ENCODE measurements at regions not wholly inside any gene's neighbourhood (a gene's known extent, or its start where the extent isn't known, plus 50 kb on each side); places are given as distances from the start of the nearest gene placed in this dataset.

GRCh38 chr4:122514671-122515070 lies 58.1 kb upstream of the IL2 start:
- H3K27ac ChIP-seq, result no peak overlapping the region
- TF ChIP-seq, protein P1, sequence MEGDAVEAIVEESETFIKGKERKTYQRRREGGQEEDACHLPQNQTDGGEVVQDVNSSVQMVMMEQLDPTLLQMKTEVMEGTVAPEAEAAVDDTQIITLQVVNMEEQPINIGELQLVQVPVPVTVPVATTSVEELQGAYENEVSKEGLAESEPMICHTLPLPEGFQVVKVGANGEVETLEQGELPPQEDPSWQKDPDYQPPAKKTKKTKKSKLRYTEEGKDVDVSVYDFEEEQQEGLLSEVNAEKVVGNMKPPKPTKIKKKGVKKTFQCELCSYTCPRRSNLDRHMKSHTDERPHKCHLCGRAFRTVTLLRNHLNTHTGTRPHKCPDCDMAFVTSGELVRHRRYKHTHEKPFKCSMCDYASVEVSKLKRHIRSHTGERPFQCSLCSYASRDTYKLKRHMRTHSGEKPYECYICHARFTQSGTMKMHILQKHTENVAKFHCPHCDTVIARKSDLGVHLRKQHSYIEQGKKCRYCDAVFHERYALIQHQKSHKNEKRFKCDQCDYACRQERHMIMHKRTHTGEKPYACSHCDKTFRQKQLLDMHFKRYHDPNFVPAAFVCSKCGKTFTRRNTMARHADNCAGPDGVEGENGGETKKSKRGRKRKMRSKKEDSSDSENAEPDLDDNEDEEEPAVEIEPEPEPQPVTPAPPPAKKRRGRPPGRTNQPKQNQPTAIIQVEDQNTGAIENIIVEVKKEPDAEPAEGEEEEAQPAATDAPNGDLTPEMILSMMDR (IDR thresholded peaks at IDR 0.05; ENCODE audit: low read depth, low read length), result no peak
- H3K9me3 ChIP-seq (ENCODE audit: severe bottlenecking), result no peaks in the 10 kb centered on the region
- H3K4me3 ChIP-seq (ENCODE audit: low read depth, low read length), result no peak overlapping the region
- no peak for DNase-seq
- no peaks in the 10 kb centered on the region for H3K36me3 ChIP-seq
- no peaks in the 10 kb centered on the region for H3K27me3 ChIP-seq (ENCODE audit: insufficient read depth, low read depth, severe bottlenecking)

DNA sequence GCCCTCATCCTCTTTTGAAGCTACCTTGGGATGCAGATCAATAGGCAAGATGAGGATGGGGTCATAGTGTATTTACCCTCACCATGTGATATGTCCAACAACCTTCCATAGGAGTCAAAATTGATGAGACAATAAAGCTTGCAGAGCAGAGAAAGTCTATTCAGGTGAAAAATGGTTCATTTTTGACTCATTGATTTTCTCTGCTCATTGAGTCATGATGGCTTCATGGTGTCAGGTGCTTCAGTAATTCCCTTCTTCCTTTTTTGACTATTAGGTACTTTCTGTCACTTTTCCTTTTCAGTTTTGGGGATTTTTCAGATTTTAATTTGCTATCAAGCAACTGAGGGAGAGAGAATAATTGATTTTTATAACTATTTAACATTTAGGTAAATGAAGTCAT lies 55.9 kb upstream of the IL2 start:
- no peak for DNase-seq
- H3K4me3 ChIP-seq (ENCODE audit: low read depth, low read length), result no peak overlapping the region
- no peaks in the 10 kb centered on the region for H3K9me3 ChIP-seq (ENCODE audit: severe bottlenecking)
- TF ChIP-seq, protein P1 (IDR thresholded peaks at IDR 0.05; ENCODE audit: low read depth, low read length), result no peak
- no peaks in the 10 kb centered on the region for H3K27me3 ChIP-seq (ENCODE audit: insufficient read depth, low read depth, severe bottlenecking)
- no peak overlapping the region for H3K27ac ChIP-seq
- no peaks in the 10 kb centered on the region for H3K36me3 ChIP-seq

DNA sequence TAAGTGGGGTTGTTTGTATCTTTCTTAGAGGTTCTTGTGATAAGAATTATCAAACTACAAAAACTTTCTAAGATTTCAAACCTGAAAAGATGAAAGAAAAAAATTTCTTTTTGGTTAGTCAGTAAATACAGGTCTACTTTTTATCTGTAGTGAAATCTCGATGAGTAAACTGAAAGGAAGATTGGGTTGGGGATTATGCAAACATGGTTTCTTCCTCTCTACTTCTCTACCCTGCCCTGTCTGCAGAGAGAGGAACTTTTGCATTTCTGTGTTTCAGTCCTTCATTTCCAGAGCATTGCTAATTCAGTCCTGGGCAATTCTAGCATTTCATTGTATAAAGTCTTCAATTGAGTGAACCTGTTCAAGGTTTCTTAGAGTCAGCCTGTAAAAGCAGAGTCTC lies 51.6 kb upstream of the IL2 start:
- no peak overlapping the region for H3K4me3 ChIP-seq (ENCODE audit: low read depth, low read length)
- TF ChIP-seq, protein P1 (IDR thresholded peaks at IDR 0.05; ENCODE audit: low read depth, low read length), result no peak

More for the DNA sequence above, 51.6 kb upstream of the IL2 start:
- H3K27me3 ChIP-seq (ENCODE audit: insufficient read depth, low read depth, severe bottlenecking), result no peaks in the 10 kb centered on the region
- DNase-seq, result no peak
- H3K9me3 ChIP-seq (ENCODE audit: severe bottlenecking), result no peaks in the 10 kb centered on the region
- no peak overlapping the region for H3K27ac ChIP-seq
- no peaks in the 10 kb centered on the region for H3K36me3 ChIP-seq

Measured in WERI-Rb-1 (cell line).